ENCODE measurements at regions not wholly inside any gene's neighbourhood (a gene's known extent, or its start where the extent isn't known, plus 50 kb on each side); places are given as distances from the start of the nearest gene placed in this dataset.

DNA sequence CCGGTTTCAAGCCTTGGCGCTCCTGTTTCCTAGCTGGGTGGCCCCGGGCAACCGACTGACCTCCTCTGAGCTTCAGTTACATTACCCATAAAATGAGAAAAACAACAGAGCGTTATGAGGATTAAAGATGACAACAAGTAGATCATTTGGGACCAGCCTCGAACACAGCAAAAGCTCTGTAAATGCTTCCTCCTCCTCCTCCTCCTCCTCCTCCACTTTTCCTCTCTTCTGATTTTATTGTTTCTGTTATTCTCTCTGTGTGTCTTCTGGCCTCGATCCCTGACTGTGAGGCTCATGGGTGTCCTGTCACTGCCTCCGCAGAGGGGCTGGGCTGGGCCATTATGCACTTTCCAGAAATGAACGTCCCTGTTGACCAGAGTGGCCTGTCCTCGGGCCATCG lies 176.2 kb downstream of the URI1 start:
- TF ChIP-seq, protein P1, sequence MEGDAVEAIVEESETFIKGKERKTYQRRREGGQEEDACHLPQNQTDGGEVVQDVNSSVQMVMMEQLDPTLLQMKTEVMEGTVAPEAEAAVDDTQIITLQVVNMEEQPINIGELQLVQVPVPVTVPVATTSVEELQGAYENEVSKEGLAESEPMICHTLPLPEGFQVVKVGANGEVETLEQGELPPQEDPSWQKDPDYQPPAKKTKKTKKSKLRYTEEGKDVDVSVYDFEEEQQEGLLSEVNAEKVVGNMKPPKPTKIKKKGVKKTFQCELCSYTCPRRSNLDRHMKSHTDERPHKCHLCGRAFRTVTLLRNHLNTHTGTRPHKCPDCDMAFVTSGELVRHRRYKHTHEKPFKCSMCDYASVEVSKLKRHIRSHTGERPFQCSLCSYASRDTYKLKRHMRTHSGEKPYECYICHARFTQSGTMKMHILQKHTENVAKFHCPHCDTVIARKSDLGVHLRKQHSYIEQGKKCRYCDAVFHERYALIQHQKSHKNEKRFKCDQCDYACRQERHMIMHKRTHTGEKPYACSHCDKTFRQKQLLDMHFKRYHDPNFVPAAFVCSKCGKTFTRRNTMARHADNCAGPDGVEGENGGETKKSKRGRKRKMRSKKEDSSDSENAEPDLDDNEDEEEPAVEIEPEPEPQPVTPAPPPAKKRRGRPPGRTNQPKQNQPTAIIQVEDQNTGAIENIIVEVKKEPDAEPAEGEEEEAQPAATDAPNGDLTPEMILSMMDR (IDR thresholded peaks at IDR 0.05; ENCODE audit: borderline replicate concordance, insufficient read depth, low read depth, low read length): no peak
- H3K4me3 ChIP-seq (ENCODE audit: low read depth, low read length): no peak overlapping the region

GRCh38 chr19:30118760-30119159 lies 176.7 kb downstream of the URI1 start:
- TF ChIP-seq, protein P1 (IDR thresholded peaks at IDR 0.05; ENCODE audit: borderline replicate concordance, insufficient read depth, low read depth, low read length): no peak
- no peak overlapping the region for H3K4me3 ChIP-seq (ENCODE audit: low read depth, low read length)

GRCh38 chr19:30119180-30119908 lies 177.3 kb downstream of the URI1 start:
- no peak overlapping the region for H3K4me3 ChIP-seq (ENCODE audit: low read depth, low read length)
- TF ChIP-seq, protein P1 (IDR thresholded peaks at IDR 0.05; ENCODE audit: borderline replicate concordance, insufficient read depth, low read depth, low read length): no peak

DNA sequence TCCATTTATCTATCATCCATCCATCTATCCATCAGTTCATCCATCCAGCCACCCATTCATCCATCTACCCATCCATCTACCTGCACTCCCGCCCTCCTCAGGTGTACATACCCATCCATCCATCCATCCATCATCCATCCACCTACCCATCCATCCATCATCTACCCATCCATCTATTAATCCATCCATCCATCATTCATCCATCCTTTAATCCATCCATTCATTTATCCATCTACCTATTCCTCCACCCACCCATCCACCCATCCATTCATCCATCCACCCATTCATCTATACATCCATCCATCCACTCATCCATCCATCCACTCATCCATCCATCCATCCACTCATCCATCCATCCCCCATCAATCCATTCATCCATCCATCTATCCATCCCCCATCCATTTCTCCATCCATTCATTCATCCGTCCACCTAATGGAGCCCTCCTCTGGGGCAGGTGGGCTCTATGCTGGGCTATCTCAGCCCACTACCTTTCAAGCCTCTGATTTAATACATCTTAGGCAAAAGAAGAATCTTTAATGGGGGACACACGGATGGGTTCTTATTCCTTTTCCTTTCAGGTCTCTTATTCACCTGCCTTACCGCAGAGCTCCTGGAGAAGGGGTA lies 178.9 kb downstream of the URI1 start:
- TF ChIP-seq, protein P1 (IDR thresholded peaks at IDR 0.05; ENCODE audit: borderline replicate concordance, insufficient read depth, low read depth, low read length): no peak
- H3K4me3 ChIP-seq (ENCODE audit: low read depth, low read length): no peak overlapping the region

DNA sequence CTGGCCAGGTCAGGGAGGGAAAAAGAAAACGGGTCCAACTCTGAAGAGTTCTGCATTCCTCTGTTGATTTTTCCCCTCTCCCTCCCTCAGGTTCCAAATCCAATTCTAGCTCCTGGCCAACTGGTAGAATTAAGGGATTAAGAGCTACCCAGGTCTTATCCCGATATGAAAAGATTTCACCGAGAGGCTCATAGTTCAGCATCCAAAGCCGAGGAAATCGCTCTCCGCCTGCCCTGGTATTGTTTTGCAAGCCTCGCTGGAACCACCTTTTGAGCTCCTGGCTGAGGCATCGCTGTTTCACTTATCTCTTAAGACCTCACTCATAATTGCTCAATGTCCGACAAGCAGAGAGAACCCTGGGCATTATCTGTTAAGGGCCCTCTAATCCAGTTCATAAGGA lies 180.4 kb downstream of the URI1 start:
- TF ChIP-seq, protein P1 (IDR thresholded peaks at IDR 0.05; ENCODE audit: borderline replicate concordance, insufficient read depth, low read depth, low read length): no peak

GRCh38 chr19:30123119-30123518 lies 181.1 kb downstream of the URI1 start:
- no peak overlapping the region for H3K4me3 ChIP-seq (ENCODE audit: low read depth, low read length)
- TF ChIP-seq, protein P1 (IDR thresholded peaks at IDR 0.05; ENCODE audit: borderline replicate concordance, insufficient read depth, low read depth, low read length): no peak

More for the DNA sequence above, 180.4 kb downstream of the URI1 start:
- H3K4me3 ChIP-seq (ENCODE audit: low read depth, low read length): no peak overlapping the region

GRCh38 chr19:30123611-30124010 lies 181.6 kb downstream of the URI1 start:
- TF ChIP-seq, protein P1 (IDR thresholded peaks at IDR 0.05; ENCODE audit: borderline replicate concordance, insufficient read depth, low read depth, low read length): no peak
- no peak overlapping the region for H3K4me3 ChIP-seq (ENCODE audit: low read depth, low read length)
